GM23338 (cell line): ENCODE measurements at regions not wholly inside any gene's neighbourhood (a gene's known extent, or its start where the extent isn't known, plus 50 kb on each side); places are given as distances from the start of the nearest gene placed in this dataset.

Experiments
- EZH2phosphoT487 ChIP-seq: fragments of 200-600 bp; sonication (generic); IDR thresholded peaks from one replicate; pipeline ENCODE4 v1.8.1; 2018; ENCODE audit warnings: antibody characterized with exemption; ENCODE audit not compliant: unreplicated experiment
- NANOG ChIP-seq: IDR thresholded peaks from 2 replicates; pipeline ENCODE4 v1.6.1; 2016; ENCODE audit warnings: antibody characterized with exemption, borderline replicate concordance
- POLR2AphosphoS5 ChIP-seq: IDR thresholded peaks from 2 replicates; pipeline ENCODE4 v1.6.1; 2016; ENCODE audit warnings: antibody characterized with exemption, low read depth
- TF ChIP-seq, protein P1 (sequence below), 2 experiments: fragments of 200-600 bp in 1 of 2; sonication (generic) in 1 of 2; conservative IDR thresholded peaks; 2 replicates each; pipeline versions ENCODE4 v1.5.1 to v1.6.1; 2016 to 2017; ENCODE audit warnings: antibody characterized with exemption in 2 of 2, low read depth in 2 of 2, mild to moderate bottlenecking in 2 of 2, moderate library complexity in 1 of 2

DNA sequence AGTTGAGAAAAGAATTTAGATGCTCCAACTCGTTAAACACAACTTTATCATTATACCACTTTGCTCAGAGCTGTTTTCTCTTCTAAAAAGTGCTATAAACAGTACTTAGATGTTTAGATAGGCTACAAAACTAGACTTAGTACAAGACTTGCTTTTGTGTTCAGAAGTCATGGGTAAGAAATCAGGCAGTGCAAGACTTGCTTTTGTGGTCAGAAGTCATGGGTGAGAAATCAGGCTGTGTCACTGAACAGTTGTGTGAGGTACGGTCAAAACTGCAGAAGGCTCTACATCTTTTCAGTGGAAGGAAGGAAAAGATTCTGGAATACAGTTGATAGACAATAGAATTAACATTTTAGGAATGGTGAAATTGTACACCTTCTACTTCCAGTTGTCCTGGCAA lies 239.7 kb downstream of the DNAJB9 start:
- TF ChIP-seq, protein P1, sequence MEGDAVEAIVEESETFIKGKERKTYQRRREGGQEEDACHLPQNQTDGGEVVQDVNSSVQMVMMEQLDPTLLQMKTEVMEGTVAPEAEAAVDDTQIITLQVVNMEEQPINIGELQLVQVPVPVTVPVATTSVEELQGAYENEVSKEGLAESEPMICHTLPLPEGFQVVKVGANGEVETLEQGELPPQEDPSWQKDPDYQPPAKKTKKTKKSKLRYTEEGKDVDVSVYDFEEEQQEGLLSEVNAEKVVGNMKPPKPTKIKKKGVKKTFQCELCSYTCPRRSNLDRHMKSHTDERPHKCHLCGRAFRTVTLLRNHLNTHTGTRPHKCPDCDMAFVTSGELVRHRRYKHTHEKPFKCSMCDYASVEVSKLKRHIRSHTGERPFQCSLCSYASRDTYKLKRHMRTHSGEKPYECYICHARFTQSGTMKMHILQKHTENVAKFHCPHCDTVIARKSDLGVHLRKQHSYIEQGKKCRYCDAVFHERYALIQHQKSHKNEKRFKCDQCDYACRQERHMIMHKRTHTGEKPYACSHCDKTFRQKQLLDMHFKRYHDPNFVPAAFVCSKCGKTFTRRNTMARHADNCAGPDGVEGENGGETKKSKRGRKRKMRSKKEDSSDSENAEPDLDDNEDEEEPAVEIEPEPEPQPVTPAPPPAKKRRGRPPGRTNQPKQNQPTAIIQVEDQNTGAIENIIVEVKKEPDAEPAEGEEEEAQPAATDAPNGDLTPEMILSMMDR (conservative IDR thresholded peaks at IDR 0.05; ENCODE audit: low read depth in 2 of 2): no peak
- TF ChIP-seq NANOG (no peak), POLR2AphosphoS5 (no peak), EZH2phosphoT487 (no peak)
